ENCODE measurements at regions not wholly inside any gene's neighbourhood (a gene's known extent, or its start where the extent isn't known, plus 50 kb on each side); places are given as distances from the start of the nearest gene placed in this dataset.

DNA sequence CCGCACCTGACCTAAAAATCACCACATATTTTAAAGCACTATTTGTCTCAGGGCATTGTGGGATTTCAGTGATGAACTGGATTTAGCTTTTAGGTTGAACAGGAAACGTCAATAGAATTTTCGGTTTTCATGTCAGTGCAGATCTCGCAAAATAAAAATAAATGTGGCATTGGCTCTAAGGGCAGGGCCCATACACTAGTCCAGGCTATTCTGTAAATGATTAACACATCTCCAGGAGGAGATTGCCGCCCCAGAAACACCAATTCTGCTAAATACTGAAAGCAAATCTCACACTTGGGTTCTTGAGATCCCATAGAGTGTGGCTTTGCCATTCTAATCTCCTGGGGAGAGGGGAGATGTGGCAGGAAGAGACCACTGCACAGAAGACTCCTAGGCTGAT lies 1494.0 kb upstream of the TMEM132C start (continued):
- TF ChIP-seq CBFB (CRISPR knock-in tag; IDR thresholded peaks at IDR 0.05; ENCODE audit: low read depth) = no peak
- TF ChIP-seq, protein P1, sequence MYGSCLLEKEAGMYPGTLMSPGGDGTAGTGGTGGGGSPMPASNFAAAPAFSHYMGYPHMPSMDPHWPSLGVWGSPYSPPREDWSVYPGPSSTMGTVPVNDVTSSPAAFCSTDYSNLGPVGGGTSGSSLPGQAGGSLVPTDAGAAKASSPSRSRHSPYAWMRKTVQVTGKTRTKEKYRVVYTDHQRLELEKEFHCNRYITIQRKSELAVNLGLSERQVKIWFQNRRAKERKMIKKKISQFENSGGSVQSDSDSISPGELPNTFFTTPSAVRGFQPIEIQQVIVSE (CRISPR knock-in tag; IDR thresholded peaks at IDR 0.05; ENCODE audit: borderline replicate concordance) = no peak

DNA sequence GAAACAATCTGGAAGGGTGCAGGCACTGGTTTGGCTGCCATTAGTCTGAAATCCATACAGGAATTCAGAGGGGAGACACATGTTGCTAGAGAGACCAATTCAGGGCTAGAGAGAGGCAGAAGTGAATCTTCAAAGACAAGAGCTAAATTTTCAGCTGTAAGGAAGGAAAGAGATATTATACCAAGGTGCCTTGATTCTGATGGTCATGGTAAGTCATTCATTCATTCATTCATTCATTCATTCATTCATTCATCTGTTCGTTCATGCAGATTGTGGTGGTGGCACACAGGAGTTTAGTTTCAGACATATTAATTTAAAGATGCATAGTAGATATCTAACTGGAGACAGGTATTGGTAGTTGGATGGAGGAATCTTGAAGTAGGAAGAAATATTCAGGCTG lies 1493.5 kb upstream of the TMEM132C start:
- ATAC-seq (no peak), DNase-seq (ENCODE audit: low spot score) (no peak)
- no peak overlapping the region for H3K4me3 Mint-ChIP-seq
- H3K36me3 Mint-ChIP-seq = peaks cover 69% of the 10 kb centered on the region
- H3K27me3 Mint-ChIP-seq (ENCODE audit: low read depth) = peaks cover 10% of the 10 kb centered on the region
- TF ChIP-seq, protein P2, sequence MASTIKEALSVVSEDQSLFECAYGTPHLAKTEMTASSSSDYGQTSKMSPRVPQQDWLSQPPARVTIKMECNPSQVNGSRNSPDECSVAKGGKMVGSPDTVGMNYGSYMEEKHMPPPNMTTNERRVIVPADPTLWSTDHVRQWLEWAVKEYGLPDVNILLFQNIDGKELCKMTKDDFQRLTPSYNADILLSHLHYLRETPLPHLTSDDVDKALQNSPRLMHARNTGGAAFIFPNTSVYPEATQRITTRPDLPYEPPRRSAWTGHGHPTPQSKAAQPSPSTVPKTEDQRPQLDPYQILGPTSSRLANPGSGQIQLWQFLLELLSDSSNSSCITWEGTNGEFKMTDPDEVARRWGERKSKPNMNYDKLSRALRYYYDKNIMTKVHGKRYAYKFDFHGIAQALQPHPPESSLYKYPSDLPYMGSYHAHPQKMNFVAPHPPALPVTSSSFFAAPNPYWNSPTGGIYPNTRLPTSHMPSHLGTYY (CRISPR knock-in tag; IDR thresholded peaks at IDR 0.05) = no peak
- TF ChIP-seq, protein P3, sequence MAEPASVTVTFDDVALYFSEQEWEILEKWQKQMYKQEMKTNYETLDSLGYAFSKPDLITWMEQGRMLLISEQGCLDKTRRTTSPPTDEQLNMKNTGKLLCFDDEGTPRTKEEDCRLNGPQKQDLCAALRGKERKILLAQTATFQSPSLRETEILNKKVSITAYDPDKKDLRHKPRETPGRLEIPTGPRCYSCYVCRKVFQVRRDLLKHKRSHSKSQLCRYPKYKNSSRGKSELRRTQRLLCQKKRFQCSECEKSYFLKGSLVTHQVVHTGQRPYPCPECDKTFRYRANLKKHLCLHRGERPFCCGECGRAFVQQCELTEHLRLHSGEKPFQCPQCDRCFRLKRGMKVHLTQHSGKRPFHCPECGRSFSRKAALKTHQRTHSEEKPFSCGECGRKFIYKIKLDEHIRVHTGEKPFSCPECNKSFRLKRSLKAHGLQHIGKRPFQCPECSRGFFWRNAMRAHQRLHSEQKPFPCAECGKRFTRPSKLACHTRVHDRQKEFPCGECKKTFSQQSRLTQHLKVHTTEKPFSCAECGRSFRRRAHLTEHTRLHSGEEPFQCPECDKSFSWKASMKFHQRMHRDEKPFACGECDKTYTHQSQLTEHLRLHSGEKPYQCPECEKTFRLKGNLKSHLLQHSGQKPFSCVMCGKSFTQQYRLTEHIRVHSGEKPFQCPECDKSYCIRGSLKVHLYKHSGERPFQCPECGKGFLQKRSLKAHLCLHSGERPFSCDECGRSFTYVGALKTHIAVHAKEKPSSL (CRISPR knock-in tag; conservative IDR thresholded peaks at IDR 0.05) = no peak
- TF ChIP-seq GRHL2 (CRISPR knock-in tag; IDR thresholded peaks at IDR 0.05; ENCODE audit: insufficient replicate concordance, severe bottlenecking) = no peak
- TF ChIP-seq TEAD1 (CRISPR knock-in tag; IDR thresholded peaks at IDR 0.05) = no peak
- TF ChIP-seq, protein P4, sequence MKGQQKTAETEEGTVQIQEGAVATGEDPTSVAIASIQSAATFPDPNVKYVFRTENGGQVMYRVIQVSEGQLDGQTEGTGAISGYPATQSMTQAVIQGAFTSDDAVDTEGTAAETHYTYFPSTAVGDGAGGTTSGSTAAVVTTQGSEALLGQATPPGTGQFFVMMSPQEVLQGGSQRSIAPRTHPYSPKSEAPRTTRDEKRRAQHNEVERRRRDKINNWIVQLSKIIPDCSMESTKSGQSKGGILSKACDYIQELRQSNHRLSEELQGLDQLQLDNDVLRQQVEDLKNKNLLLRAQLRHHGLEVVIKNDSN (CRISPR knock-in tag; IDR thresholded peaks at IDR 0.05) = no peak
- TF ChIP-seq RORB (CRISPR knock-in tag; IDR thresholded peaks at IDR 0.05) = no peak
- TF ChIP-seq GABPB1 (CRISPR knock-in tag; IDR thresholded peaks at IDR 0.05) = no peak
- no peak for TF ChIP-seq ZNF671 (CRISPR knock-in tag; IDR thresholded peaks at IDR 0.05)
- TF ChIP-seq, protein P5, sequence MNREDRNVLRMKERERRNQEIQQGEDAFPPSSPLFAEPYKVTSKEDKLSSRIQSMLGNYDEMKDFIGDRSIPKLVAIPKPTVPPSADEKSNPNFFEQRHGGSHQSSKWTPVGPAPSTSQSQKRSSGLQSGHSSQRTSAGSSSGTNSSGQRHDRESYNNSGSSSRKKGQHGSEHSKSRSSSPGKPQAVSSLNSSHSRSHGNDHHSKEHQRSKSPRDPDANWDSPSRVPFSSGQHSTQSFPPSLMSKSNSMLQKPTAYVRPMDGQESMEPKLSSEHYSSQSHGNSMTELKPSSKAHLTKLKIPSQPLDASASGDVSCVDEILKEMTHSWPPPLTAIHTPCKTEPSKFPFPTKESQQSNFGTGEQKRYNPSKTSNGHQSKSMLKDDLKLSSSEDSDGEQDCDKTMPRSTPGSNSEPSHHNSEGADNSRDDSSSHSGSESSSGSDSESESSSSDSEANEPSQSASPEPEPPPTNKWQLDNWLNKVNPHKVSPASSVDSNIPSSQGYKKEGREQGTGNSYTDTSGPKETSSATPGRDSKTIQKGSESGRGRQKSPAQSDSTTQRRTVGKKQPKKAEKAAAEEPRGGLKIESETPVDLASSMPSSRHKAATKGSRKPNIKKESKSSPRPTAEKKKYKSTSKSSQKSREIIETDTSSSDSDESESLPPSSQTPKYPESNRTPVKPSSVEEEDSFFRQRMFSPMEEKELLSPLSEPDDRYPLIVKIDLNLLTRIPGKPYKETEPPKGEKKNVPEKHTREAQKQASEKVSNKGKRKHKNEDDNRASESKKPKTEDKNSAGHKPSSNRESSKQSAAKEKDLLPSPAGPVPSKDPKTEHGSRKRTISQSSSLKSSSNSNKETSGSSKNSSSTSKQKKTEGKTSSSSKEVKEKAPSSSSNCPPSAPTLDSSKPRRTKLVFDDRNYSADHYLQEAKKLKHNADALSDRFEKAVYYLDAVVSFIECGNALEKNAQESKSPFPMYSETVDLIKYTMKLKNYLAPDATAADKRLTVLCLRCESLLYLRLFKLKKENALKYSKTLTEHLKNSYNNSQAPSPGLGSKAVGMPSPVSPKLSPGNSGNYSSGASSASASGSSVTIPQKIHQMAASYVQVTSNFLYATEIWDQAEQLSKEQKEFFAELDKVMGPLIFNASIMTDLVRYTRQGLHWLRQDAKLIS (CRISPR knock-in tag; IDR thresholded peaks at IDR 0.05; ENCODE audit: borderline replicate concordance) = no peak
- TF ChIP-seq RELA (CRISPR knock-in tag; IDR thresholded peaks at IDR 0.05; ENCODE audit: borderline replicate concordance) = no peak
- TF ChIP-seq FOXK1 (CRISPR knock-in tag; IDR thresholded peaks at IDR 0.05) = no peak
- TF ChIP-seq, protein P6, sequence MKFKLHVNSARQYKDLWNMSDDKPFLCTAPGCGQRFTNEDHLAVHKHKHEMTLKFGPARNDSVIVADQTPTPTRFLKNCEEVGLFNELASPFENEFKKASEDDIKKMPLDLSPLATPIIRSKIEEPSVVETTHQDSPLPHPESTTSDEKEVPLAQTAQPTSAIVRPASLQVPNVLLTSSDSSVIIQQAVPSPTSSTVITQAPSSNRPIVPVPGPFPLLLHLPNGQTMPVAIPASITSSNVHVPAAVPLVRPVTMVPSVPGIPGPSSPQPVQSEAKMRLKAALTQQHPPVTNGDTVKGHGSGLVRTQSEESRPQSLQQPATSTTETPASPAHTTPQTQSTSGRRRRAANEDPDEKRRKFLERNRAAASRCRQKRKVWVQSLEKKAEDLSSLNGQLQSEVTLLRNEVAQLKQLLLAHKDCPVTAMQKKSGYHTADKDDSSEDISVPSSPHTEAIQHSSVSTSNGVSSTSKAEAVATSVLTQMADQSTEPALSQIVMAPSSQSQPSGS (CRISPR knock-in tag; IDR thresholded peaks at IDR 0.05; ENCODE audit: borderline replicate concordance, low read depth) = no peak
- TF ChIP-seq ELF4 (CRISPR knock-in tag; IDR thresholded peaks at IDR 0.05; ENCODE audit: low read depth) = no peak
- TF ChIP-seq TP53 (CRISPR knock-in tag; IDR thresholded peaks at IDR 0.05) = no peak
- TF ChIP-seq CREB1 (CRISPR knock-in tag; IDR thresholded peaks at IDR 0.05) = no peak
- TF ChIP-seq, protein P7, sequence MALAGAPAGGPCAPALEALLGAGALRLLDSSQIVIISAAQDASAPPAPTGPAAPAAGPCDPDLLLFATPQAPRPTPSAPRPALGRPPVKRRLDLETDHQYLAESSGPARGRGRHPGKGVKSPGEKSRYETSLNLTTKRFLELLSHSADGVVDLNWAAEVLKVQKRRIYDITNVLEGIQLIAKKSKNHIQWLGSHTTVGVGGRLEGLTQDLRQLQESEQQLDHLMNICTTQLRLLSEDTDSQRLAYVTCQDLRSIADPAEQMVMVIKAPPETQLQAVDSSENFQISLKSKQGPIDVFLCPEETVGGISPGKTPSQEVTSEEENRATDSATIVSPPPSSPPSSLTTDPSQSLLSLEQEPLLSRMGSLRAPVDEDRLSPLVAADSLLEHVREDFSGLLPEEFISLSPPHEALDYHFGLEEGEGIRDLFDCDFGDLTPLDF (CRISPR knock-in tag; IDR thresholded peaks at IDR 0.05) = no peak
- TF ChIP-seq, protein P8, sequence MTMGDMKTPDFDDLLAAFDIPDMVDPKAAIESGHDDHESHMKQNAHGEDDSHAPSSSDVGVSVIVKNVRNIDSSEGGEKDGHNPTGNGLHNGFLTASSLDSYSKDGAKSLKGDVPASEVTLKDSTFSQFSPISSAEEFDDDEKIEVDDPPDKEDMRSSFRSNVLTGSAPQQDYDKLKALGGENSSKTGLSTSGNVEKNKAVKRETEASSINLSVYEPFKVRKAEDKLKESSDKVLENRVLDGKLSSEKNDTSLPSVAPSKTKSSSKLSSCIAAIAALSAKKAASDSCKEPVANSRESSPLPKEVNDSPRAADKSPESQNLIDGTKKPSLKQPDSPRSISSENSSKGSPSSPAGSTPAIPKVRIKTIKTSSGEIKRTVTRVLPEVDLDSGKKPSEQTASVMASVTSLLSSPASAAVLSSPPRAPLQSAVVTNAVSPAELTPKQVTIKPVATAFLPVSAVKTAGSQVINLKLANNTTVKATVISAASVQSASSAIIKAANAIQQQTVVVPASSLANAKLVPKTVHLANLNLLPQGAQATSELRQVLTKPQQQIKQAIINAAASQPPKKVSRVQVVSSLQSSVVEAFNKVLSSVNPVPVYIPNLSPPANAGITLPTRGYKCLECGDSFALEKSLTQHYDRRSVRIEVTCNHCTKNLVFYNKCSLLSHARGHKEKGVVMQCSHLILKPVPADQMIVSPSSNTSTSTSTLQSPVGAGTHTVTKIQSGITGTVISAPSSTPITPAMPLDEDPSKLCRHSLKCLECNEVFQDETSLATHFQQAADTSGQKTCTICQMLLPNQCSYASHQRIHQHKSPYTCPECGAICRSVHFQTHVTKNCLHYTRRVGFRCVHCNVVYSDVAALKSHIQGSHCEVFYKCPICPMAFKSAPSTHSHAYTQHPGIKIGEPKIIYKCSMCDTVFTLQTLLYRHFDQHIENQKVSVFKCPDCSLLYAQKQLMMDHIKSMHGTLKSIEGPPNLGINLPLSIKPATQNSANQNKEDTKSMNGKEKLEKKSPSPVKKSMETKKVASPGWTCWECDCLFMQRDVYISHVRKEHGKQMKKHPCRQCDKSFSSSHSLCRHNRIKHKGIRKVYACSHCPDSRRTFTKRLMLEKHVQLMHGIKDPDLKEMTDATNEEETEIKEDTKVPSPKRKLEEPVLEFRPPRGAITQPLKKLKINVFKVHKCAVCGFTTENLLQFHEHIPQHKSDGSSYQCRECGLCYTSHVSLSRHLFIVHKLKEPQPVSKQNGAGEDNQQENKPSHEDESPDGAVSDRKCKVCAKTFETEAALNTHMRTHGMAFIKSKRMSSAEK (CRISPR knock-in tag; IDR thresholded peaks at IDR 0.05; ENCODE audit: borderline replicate concordance) = no peak
- POLR2A ChIA-PET = no interaction called here
- no peaks in the 10 kb centered on the region for H3K4me1 Mint-ChIP-seq
- H3K27ac Mint-ChIP-seq = no peak overlapping the region
- peaks cover 80% of the 10 kb centered on the region for H3K9me3 Mint-ChIP-seq
- CTCF ChIA-PET = no interaction called here
